HG03457 (cell line): ENCODE measurements at regions not wholly inside any gene's neighbourhood (a gene's known extent, or its start where the extent isn't known, plus 50 kb on each side); places are given as distances from the start of the nearest gene placed in this dataset.

ENCODE experiments used
- ATAC-seq: cut with Tn5 transposase; IDR thresholded peaks from one replicate; pipeline ENCODE4 v1.9.1; 2021; ENCODE audit warnings: moderate number of reproducible peaks; ENCODE audit not compliant: unreplicated experiment

DNA sequence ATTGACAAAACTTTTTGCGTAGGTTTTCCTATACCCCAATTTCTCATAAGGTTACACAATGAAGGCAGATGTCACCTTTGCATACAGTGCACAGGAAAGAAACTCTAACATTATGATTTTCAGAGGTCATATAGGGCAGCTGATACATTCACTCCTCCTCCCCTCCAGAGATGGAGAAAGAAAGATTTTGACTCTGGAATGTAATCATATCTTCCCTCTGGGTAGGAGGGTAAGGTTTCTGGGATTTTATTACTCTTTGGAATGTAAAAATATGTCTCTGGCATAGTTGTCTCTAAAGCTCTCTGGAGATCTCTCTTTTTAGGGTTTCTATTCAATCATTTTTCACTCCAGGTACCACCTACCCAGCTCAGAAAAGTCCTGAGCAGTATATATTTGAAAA is 398.3 kb downstream of the GPD2 start:
- ATAC-seq, result no peak

DNA sequence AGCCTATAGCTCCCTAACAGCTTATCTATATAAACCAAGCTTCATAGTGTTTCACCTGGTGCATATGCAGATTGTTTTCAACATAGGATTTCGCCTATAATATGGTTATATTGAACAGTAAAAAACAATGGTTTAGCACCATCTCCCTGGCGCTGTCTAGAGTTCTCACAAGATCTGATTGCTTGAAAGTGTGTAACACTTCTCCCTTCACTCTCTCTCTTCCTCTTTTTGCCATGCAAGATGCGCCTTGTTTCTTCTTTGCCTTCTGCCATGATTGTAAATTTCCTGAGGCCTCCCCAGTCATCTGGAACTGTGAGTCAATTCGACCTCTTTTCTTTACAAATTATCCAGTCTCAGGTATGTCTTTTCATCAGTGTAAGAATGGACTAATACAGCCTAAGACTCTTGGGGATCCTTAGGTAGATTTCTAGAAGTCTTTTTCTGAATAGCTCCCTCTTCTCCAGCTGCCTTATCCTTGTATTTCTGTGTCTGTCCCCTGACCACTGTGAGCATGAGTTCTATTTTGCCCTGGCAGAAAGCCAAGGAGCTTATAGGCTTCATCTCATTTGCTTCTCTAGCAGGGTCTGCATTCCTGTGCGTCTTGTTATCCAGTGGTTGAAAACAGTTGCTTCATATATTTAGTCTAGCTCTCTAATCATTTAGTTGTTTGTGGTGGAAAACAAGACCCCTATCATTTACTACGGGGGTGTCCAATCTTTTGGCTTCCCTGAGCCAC is 401.6 kb downstream of the GPD2 start:
- ATAC-seq, result no peak

GRCh38 chr2:156841321-156841720 is 405.1 kb downstream of the GPD2 start:
- no peak for ATAC-seq

GRCh38 chr2:156845806-156846558 is 409.8 kb downstream of the GPD2 start:
- no peak for ATAC-seq

DNA sequence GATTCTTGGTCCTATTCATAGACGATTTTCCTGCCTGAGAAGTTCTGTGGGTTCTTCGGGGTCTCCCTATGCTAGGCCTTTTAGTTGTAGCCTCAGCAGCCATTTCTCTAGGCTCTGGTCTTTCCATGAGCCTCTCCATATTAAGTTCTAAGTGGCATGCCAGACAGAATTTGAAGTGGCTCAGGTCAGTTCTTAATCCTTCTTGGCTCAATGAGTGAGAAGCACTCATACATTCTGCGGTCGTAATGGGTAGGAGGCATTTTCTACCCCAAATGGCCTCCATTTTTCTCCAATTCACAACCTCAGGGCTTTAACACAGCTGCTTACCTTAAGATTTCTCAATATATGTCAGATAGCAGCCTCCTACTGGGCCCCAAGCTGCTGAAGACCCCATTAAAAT is 405.3 kb upstream of the GALNT5 start:
- ATAC-seq, result no peak

GRCh38 chr2:156852681-156853080 is 404.8 kb upstream of the GALNT5 start:
- ATAC-seq, result no peak

DNA sequence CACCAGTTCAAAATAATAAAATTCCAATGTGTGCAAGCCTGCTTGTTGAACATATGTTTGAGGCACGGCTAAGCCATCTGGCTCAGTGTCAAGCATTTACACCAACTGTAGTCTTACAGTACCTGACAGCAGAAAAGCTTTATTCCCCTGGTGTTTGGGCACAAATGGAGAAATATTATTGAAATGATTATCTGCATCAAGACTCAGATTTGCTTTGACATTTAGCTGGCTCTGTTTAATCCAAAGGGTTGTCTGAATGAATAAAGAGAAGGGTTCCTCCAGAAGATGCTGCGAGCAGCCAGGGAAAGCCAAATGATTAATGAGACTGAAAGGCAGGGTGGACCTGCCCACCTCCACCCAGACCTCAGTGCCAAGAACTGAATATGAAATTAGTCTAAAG is 393.2 kb upstream of the GALNT5 start:
- no peak for ATAC-seq

DNA sequence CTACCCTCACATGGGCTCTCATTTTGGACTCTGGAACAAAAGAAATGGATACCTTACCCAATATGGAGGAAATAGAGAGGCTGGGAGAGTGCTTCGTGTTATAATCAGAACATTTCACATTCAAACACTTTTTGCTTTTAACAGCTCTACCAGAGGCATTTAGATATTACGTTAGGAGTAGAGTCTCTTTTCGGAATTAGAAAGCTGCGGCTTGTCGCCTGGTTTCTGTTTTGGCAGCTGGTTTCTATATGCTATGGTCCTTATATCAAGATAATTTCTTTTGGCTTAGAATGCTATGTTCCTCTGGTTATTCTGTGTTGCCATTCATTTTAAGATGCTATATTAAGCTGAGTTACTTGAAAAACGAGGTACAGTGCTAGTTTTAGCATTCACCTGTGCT is 392.8 kb upstream of the GALNT5 start:
- ATAC-seq, result no peak

GRCh38 chr2:156867201-156867600 is 390.3 kb upstream of the GALNT5 start:
- no peak for ATAC-seq

- ATAC-seq, result no peak
Measured at GRCh38 chr2:156874707-156875106, 382.8 kb upstream of the GALNT5 start.

DNA sequence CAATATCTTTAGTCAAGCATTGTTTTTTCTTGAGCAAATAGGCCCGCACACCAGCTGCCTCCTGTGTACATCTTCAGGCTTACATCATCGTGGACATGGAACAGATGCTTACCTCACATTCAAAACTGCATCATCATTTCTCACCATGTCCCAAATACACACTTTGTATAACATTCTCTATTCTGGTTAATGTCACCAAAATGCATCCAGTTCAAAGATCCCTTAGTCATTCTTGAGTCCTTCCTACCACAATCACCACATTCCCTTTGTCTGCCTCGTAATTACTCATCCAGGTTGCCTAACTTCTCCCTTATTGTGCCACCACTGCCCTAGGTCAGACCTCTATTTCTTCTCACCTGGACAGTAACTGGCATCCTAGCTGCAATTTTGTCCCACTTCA is 373.7 kb upstream of the GALNT5 start:
- no peak for ATAC-seq

DNA sequence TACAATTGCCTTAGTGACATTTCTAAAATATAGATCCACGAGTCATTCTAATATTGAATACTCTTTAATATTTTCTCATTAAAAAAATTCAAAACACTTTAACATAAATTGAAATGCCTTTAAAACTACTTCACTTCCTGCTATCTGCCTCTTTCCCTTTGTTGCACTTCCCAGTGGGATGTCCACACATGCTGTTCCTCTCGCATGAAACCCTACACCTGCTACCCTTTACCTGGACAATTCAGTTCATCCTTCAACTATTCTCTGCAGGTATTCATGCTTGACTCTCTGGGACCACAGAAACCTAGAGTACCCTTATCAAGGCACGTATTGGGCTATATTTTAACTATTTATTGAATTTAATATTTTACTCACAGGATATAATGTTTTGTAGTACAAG is 373.3 kb upstream of the GALNT5 start:
- ATAC-seq, result no peak

- no peak for ATAC-seq
Measured at GRCh38 chr2:156890529-156891148, 366.9 kb upstream of the GALNT5 start.

GRCh38 chr2:156891609-156892008 is 365.9 kb upstream of the GALNT5 start:
- ATAC-seq, result no peak

DNA sequence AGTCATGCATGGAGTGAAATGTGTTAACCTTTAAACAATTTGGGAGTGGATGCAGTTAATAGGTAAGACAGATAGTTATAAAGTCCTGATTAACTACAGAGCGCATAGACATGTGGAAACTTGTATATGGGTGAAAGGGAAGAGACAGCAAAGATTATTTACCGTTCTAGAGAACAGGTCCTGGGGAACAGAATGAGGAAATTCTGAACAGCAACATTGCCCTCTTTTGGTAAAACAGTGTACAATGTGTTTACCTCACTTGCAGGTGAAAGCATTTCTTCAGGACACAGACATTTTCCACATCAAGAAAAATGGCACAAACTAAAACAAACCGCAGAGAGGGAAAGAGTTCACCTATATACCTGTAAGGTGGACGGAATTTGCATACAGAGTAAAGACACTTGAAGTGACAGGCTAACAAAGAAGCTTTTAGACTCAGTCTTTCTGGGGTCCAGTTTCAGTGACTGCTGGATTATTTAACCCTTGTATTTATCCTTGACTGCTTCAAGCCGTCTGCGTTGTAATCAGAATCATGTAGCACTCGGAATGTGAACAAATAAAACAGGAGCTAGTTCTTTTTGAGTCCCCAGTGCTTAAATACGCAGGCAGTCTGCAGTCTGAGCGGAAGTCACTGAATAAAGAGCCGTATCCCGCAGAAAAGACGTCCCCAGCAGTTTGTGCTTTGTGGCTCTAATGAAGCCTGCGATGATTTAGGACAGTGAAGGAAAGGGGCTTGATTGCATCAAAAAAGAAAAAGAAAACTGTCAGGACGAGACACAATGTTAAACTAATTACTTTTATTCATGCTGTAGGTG is 364.8 kb upstream of the GALNT5 start:
- no peak for ATAC-seq

DNA sequence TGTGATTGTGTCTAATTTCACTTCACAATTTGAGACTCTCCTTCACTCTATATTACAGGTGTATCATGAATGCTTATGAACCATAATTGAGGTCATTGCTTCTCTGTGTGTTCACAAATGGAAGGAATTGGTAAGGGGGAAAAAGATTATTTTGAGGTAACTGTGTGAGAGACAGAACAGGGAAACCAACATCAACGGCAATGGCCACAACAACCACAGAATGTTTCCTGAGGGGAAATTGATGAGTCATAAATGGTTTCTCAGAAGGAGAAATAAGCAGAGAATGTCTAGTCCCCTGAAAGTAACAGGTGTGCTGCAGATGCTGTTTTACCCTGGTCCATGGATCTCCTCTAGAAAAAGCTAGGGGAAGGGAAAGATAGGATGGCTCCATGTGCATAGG is 361.2 kb upstream of the GALNT5 start:
- peak; percentile 97 for ATAC-seq

DNA sequence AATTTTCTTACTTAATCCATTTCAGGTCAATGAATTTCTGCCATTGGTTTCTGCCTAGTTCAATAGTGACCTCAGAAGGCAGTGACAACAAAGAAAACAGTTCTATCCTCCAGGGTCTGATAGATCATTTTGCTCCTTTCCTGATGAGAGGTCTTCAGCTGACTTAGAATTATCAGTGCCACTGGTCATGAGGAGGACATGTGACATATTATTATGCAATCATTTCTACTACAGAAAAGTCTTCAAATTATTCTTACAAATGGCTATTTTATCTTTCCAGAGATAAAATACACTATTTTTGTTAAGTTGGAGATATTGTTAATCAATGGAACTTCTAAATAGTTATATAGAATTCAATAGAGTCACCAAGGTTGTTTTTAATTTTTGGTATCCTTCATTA is 360.0 kb upstream of the GALNT5 start:
- ATAC-seq, result no peak

DNA sequence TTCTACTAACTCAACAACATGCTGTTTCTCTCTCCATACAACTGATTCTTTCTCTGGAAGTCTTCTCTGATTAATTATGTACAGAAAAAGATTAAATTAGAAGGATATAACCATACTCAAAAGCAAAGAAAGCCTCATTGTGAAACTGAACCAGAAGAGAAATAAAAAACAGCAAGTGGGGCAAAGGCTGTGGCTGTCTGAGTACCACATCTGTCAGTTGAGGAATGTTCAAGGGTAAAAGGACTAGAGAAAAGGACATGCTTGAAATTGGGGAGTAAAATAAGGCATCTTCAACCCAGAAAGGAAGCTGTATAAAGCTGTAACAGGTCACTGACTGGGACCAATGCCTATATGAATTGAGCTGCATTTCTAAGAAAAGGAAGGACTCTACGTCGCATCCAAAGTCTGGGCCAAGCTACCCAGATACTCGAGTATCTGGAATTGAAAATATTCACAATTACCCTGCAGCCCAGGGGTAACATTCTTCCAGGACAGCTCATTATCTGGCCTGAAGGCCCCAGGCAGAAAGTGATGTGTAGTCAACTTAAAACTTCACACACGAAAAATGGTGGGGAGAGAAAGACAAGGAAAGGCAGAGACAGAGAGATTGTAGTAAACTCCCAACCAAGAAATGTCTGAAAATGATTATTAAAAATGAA is 356.0 kb upstream of the GALNT5 start:
- ATAC-seq, result no peak

DNA sequence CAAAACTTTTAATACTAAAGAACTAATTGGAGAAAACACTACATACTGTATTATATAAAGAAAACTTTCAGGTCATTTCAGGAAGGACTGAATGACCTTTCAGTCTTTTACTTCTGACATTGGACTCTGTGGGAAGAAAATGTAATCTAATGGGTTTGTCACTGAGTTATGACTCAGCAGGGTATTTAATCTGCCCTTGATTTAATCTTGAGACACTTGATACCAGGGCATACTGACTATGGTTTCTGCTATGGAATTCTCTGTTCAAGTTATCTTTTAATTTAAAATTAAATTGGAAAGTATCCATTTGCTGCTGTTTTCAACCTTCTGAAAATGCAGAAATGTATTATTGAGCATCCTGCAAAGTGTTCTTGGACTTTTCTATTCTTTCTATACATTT is 354.2 kb upstream of the GALNT5 start:
- no peak for ATAC-seq

- ATAC-seq, result peak; percentile 57
Measured at GRCh38 chr2:156907806-156908205, 349.7 kb upstream of the GALNT5 start.

DNA sequence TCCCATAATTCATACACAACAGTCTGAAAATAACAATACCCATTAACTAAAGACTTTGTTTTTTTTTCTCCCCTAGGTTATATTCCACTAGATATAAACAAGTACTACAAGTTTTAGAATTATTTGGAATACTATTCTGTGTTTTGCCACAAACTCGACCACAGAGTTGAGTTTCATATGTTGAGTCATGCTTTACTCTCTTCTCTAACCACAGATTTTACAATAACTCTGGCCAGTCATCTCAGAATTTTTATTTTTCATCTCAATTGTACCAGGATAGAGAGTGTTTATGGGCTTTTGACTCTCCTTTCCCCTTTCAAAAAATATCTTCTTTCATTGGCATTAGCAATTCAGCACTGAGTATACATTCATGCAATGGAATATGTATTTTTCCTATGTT is 348.7 kb upstream of the GALNT5 start:
- peak; percentile 91 for ATAC-seq
